Liver (tissue), 8 donors: ENCODE measurements at regions not wholly inside any gene's neighbourhood (a gene's known extent, or its start where the extent isn't known, plus 50 kb on each side); places are given as distances from the start of the nearest gene placed in this dataset.

Experiments used
- DNase-seq: peaks from one replicate; pipeline ENCODE4 v3.0.0-alpha.2; 2017; ENCODE audit warnings: low spot score
- H3K27ac ChIP-seq, 2 donors: one replicate each; pipeline ENCODE4 v1.7.0; 2013; ENCODE audit warnings: inconsistent platforms in 2 of 2, low read length in 2 of 2, control low read depth in 1 of 2, low read depth in 1 of 2, mild to moderate bottlenecking in 1 of 2
- H3K27me3 ChIP-seq, 4 donors: one replicate each; pipeline versions ENCODE4 v1.6.1 to v1.7.0; 2013; ENCODE audit warnings: low read length in 3 of 4, inconsistent platforms in 1 of 4, mild to moderate bottlenecking in 1 of 4, moderate library complexity in 1 of 4; ENCODE audit not compliant: control insufficient read depth in 4 of 4, insufficient read depth in 4 of 4
- H3K36me3 ChIP-seq, 4 donors: one replicate each; pipeline versions ENCODE4 v1.6.1 to v1.7.0; 2013; ENCODE audit warnings: low read length in 3 of 4, mild to moderate bottlenecking in 3 of 4, low read depth in 1 of 4, moderate library complexity in 1 of 4; ENCODE audit not compliant: control insufficient read depth in 4 of 4, insufficient read depth in 3 of 4
- H3K4me1 ChIP-seq, 4 donors: one replicate each; pipeline versions ENCODE4 v1.6.1 to v1.7.0; 2013; ENCODE audit warnings: low read length in 3 of 4, mild to moderate bottlenecking in 3 of 4, moderate library complexity in 1 of 4; ENCODE audit not compliant: control insufficient read depth in 4 of 4, insufficient read depth in 4 of 4
- H3K4me3 ChIP-seq, 3 donors: one replicate each; pipeline versions ENCODE4 v1.6.1 to v1.7.0; 2013; ENCODE audit warnings: low read length in 3 of 3, control low read depth in 1 of 3, low read depth in 1 of 3, mild to moderate bottlenecking in 1 of 3
- H3K9ac ChIP-seq, 2 donors: one replicate each; pipeline ENCODE4 v1.7.0; 2013; ENCODE audit warnings: low read length in 2 of 2, mild to moderate bottlenecking in 2 of 2, moderate library complexity in 2 of 2, control low read depth in 1 of 2, low read depth in 1 of 2
- H3K9me3 ChIP-seq, 4 donors: one replicate each; pipeline versions ENCODE4 v1.6.1 to v1.7.0; 2013; ENCODE audit warnings: low read length in 3 of 4; ENCODE audit not compliant: control insufficient read depth in 4 of 4
- EGR1 ChIP-seq, 2 donors: IDR thresholded peaks; 2 replicates each; pipeline ENCODE4 v1.6.1; 2016 to 2018; ENCODE audit warnings: antibody characterized with exemption in 2 of 2, low read depth in 2 of 2
- FOXA1 ChIP-seq: IDR thresholded peaks from 2 replicates; pipeline ENCODE4 v1.6.1; 2016; ENCODE audit warnings: antibody characterized with exemption
- FOXA2 ChIP-seq: IDR thresholded peaks from 2 replicates; pipeline ENCODE4 v1.6.1; 2016; ENCODE audit warnings: antibody characterized with exemption
- GABPA ChIP-seq, 2 donors: IDR thresholded peaks in 1 of 2; conservative IDR thresholded peaks in 1 of 2; 2 replicates each; pipeline ENCODE4 v1.6.1; 2016; ENCODE audit warnings: antibody characterized with exemption in 2 of 2, mild to moderate bottlenecking in 1 of 2, moderate library complexity in 1 of 2
- HNF4A ChIP-seq, 2 donors: conservative IDR thresholded peaks; 2 replicates each; pipeline ENCODE4 v1.6.1; 2016; ENCODE audit warnings: antibody characterized with exemption in 2 of 2, mild to moderate bottlenecking in 2 of 2
- HNF4G ChIP-seq: IDR thresholded peaks from 2 replicates; pipeline ENCODE4 v1.6.1; 2016; ENCODE audit warnings: antibody characterized with exemption
- NR2F2 ChIP-seq: IDR thresholded peaks from 2 replicates; pipeline ENCODE4 v1.6.1; 2016; ENCODE audit warnings: antibody characterized with exemption
- RAD21 ChIP-seq, 2 donors: IDR thresholded peaks; 2 replicates each; pipeline ENCODE4 v1.6.1; 2016; ENCODE audit warnings: antibody characterized with exemption in 2 of 2, mild to moderate bottlenecking in 2 of 2
- RXRA ChIP-seq, 2 donors: IDR thresholded peaks; 2 replicates each; pipeline ENCODE4 v1.6.1; 2017 to 2018; ENCODE audit warnings: antibody characterized with exemption in 2 of 2, mild to moderate bottlenecking in 1 of 2
- SP1 ChIP-seq: IDR thresholded peaks from 2 replicates; pipeline ENCODE4 v1.6.1; 2018; ENCODE audit warnings: antibody characterized with exemption, mild to moderate bottlenecking
- TAF1 ChIP-seq: conservative IDR thresholded peaks from 2 replicates; pipeline ENCODE4 v1.6.1; 2016; ENCODE audit warnings: antibody characterized with exemption, mild to moderate bottlenecking
- YY1 ChIP-seq: IDR thresholded peaks from 2 replicates; pipeline ENCODE4 v1.6.1; 2016; ENCODE audit warnings: antibody characterized with exemption, mild to moderate bottlenecking
- WGBS: extraction: QIAGEN DNeasy Blood & Tissue Kit; methylation state at CpG from one replicate; pipeline ENCODE4 v1.1.7; 2013; 5-methylcytosine and 5-hydroxymethylcytosine counted together
- TF ChIP-seq, protein P1 (sequence below): IDR thresholded peaks from 2 replicates; pipeline ENCODE4 v1.6.1; 2016; ENCODE audit warnings: antibody characterized with exemption
- TF ChIP-seq, protein P2 (sequence below): fragments of 150-350 bp; IDR thresholded peaks from 2 replicates; pipeline ENCODE4 v1.5.1; 2017; ENCODE audit warnings: improper control_type of control experiment, low read depth, low read length; ENCODE audit not compliant: missing input control
- TF ChIP-seq, protein P3 (sequence below): IDR thresholded peaks from 2 replicates; pipeline ENCODE4 v1.6.1; 2016; ENCODE audit warnings: antibody characterized with exemption
- TF ChIP-seq, protein P4 (sequence below): IDR thresholded peaks from 2 replicates; pipeline ENCODE4 v1.6.1; 2016; ENCODE audit warnings: antibody characterized with exemption
- TF ChIP-seq, protein P5 (sequence below): IDR thresholded peaks from 2 replicates; pipeline ENCODE4 v1.6.1; 2016; ENCODE audit warnings: antibody characterized with exemption, mild to moderate bottlenecking
- donor health status: healthy.
- donor health status: healthy.
- donor health status: healthy.
- donor health status: healthy.
- donor health status: healthy.

DNA sequence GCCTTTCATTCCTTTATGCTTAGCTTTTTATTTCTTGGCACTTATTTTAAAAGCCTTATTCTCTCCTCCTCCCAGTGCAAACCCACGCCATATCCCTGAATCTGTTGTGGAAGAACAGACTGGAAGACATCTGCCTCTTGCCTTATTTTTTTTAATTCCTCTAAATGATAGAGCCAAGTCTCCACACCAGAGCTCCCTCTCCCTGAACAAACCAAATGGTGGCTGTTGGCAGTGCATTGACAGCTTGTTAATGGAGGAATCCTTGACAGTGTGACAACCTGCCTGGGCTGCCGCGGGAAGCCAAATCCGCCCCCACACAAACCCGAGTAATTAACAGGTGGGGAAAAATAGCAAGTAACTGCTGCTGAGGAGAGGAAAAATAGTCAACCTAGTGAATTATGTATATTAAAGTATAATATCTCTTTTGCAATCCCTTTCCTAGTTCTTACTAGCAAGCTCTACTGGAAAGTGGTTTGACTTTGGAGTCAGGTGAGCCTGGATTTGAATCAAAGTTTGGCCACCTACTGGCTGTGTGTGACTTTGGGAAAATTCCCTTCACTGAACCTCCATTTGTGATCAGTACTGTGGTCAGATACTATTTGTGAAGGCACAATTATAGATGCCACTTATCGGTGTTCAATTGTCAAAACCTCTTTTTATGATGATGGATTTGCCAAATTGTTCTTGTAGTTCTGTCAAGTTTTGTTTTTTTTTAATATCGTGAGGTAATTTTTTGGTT is 589.6 kb downstream of the PDCD6IP start:
- 67% methylated on average over 7 of the region's 7 CpGs for WGBS

DNA sequence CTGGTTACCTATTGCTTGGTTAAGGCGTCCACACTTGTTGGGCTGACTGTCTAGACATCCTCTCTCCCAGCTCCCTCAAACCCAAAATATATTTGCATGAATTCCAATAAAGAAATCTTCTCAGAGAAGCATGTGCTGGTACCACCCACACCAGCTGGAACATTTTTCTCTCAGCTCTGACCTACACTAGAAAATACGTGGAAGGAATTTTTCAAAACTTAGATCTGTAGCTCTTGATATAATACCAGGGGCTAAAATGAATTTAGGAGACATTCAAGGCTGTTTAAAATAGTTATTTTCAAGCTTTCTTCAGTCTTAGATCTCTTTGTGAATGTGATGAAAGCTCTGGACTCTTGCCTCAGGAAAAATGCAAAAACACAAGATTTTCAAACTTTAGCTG is 590.4 kb downstream of the PDCD6IP start:
- H3K4me3 ChIP-seq, result no peak overlapping the region
- no peaks in the 10 kb centered on the region for H3K36me3 ChIP-seq
- H3K27me3 ChIP-seq, result no peaks in the 10 kb centered on the region
- no peak overlapping the region for H3K27ac ChIP-seq
- no peak for DNase-seq
- no peaks in the 10 kb centered on the region for H3K4me1 ChIP-seq
- H3K9me3 ChIP-seq, result peaks cover 0 to 2% (median 0%) of the 10 kb centered on the region in 4 donors
- WGBS, result 63% methylated on average over 2 of the region's 2 CpGs
- H3K9ac ChIP-seq, result no peak overlapping the region
- TF ChIP-seq, protein P1, sequence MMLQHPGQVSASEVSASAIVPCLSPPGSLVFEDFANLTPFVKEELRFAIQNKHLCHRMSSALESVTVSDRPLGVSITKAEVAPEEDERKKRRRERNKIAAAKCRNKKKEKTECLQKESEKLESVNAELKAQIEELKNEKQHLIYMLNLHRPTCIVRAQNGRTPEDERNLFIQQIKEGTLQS, result no peak
- no peak for TF ChIP-seq SP1
- no peak for TF ChIP-seq RXRA (IDR thresholded peaks at IDR 0.05)
- TF ChIP-seq, protein P2, sequence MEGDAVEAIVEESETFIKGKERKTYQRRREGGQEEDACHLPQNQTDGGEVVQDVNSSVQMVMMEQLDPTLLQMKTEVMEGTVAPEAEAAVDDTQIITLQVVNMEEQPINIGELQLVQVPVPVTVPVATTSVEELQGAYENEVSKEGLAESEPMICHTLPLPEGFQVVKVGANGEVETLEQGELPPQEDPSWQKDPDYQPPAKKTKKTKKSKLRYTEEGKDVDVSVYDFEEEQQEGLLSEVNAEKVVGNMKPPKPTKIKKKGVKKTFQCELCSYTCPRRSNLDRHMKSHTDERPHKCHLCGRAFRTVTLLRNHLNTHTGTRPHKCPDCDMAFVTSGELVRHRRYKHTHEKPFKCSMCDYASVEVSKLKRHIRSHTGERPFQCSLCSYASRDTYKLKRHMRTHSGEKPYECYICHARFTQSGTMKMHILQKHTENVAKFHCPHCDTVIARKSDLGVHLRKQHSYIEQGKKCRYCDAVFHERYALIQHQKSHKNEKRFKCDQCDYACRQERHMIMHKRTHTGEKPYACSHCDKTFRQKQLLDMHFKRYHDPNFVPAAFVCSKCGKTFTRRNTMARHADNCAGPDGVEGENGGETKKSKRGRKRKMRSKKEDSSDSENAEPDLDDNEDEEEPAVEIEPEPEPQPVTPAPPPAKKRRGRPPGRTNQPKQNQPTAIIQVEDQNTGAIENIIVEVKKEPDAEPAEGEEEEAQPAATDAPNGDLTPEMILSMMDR, result no peak
- TF ChIP-seq GABPA (IDR thresholded peaks at IDR 0.05 in 1 of 2, conservative IDR thresholded peaks at IDR 0.05 in 1 of 2), result no peak
- TF ChIP-seq FOXA2, result no peak
- no peak for TF ChIP-seq HNF4A (conservative IDR thresholded peaks at IDR 0.05)
- TF ChIP-seq, protein P3, sequence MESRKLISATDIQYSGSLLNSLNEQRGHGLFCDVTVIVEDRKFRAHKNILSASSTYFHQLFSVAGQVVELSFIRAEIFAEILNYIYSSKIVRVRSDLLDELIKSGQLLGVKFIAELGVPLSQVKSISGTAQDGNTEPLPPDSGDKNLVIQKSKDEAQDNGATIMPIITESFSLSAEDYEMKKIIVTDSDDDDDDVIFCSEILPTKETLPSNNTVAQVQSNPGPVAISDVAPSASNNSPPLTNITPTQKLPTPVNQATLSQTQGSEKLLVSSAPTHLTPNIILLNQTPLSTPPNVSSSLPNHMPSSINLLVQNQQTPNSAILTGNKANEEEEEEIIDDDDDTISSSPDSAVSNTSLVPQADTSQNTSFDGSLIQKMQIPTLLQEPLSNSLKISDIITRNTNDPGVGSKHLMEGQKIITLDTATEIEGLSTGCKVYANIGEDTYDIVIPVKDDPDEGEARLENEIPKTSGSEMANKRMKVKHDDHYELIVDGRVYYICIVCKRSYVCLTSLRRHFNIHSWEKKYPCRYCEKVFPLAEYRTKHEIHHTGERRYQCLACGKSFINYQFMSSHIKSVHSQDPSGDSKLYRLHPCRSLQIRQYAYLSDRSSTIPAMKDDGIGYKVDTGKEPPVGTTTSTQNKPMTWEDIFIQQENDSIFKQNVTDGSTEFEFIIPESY, result no peak

More for the DNA sequence above, 589.6 kb downstream of the PDCD6IP start:
- H3K27ac ChIP-seq, result no peak overlapping the region
- no peak overlapping the region for H3K9ac ChIP-seq
- no peaks in the 10 kb centered on the region for H3K4me1 ChIP-seq
- no peaks in the 10 kb centered on the region for H3K36me3 ChIP-seq
- no peaks in the 10 kb centered on the region for H3K27me3 ChIP-seq
- no peak for TF ChIP-seq HNF4A (conservative IDR thresholded peaks at IDR 0.05)
- TF ChIP-seq TAF1, result no peak
- TF ChIP-seq, protein P4, sequence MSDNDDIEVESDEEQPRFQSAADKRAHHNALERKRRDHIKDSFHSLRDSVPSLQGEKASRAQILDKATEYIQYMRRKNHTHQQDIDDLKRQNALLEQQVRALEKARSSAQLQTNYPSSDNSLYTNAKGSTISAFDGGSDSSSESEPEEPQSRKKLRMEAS, result no peak
- TF ChIP-seq HNF4G, result no peak
- TF ChIP-seq NR2F2, result no peak
- no peak for TF ChIP-seq YY1
- TF ChIP-seq FOXA2, result no peak
- no peak for TF ChIP-seq RAD21 (IDR thresholded peaks at IDR 0.05)
- TF ChIP-seq, protein P5, sequence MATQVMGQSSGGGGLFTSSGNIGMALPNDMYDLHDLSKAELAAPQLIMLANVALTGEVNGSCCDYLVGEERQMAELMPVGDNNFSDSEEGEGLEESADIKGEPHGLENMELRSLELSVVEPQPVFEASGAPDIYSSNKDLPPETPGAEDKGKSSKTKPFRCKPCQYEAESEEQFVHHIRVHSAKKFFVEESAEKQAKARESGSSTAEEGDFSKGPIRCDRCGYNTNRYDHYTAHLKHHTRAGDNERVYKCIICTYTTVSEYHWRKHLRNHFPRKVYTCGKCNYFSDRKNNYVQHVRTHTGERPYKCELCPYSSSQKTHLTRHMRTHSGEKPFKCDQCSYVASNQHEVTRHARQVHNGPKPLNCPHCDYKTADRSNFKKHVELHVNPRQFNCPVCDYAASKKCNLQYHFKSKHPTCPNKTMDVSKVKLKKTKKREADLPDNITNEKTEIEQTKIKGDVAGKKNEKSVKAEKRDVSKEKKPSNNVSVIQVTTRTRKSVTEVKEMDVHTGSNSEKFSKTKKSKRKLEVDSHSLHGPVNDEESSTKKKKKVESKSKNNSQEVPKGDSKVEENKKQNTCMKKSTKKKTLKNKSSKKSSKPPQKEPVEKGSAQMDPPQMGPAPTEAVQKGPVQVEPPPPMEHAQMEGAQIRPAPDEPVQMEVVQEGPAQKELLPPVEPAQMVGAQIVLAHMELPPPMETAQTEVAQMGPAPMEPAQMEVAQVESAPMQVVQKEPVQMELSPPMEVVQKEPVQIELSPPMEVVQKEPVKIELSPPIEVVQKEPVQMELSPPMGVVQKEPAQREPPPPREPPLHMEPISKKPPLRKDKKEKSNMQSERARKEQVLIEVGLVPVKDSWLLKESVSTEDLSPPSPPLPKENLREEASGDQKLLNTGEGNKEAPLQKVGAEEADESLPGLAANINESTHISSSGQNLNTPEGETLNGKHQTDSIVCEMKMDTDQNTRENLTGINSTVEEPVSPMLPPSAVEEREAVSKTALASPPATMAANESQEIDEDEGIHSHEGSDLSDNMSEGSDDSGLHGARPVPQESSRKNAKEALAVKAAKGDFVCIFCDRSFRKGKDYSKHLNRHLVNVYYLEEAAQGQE, result no peak
- TF ChIP-seq FOXA1, result no peak
- TF ChIP-seq, protein P3, result no peak
- no peak for TF ChIP-seq EGR1 (IDR thresholded peaks at IDR 0.05; ENCODE audit: low read depth in 2 of 2)
- no peak for TF ChIP-seq RXRA (IDR thresholded peaks at IDR 0.05)
- TF ChIP-seq, protein P2, result no peak
- TF ChIP-seq GABPA (IDR thresholded peaks at IDR 0.05 in 1 of 2, conservative IDR thresholded peaks at IDR 0.05 in 1 of 2), result no peak
- H3K4me3 ChIP-seq, result no peak overlapping the region
- H3K9me3 ChIP-seq, result peaks cover 0 to 1% (median 0%) of the 10 kb centered on the region in 4 donors
- no peak for DNase-seq
